HG02870 (cell line): ENCODE measurements at regions not wholly inside any gene's neighbourhood (a gene's known extent, or its start where the extent isn't known, plus 50 kb on each side); places are given as distances from the start of the nearest gene placed in this dataset.
"Not testable (repeated sequence)": the region's sequence is repeated elsewhere in the genome, so short reads cannot be mapped to it uniquely, and the experiment has no call there.

Source experiments
- ATAC-seq: cut with Tn5 transposase; IDR thresholded peaks from one replicate; pipeline ENCODE4 v1.9.1; 2021; ENCODE audit warnings: mild to moderate bottlenecking, moderate library complexity; ENCODE audit not compliant: unreplicated experiment

- ATAC-seq, result no peak
Measured at GRCh38 chr14:71165121-71166031, 258.1 kb downstream of the PCNX1 start.

- no peak for ATAC-seq
Measured at GRCh38 chr14:71166180-71166837, 259.1 kb downstream of the PCNX1 start.

- not testable (repeated sequence) for ATAC-seq
Measured at GRCh38 chr14:71167325-71167950, 260.2 kb downstream of the PCNX1 start.

- ATAC-seq, result not testable (repeated sequence)
Measured at GRCh38 chr14:71168161-71168560, 260.9 kb downstream of the PCNX1 start.

GRCh38 chr14:71168564-71169427 lies 261.5 kb downstream of the PCNX1 start:
- no peak for ATAC-seq

- ATAC-seq, result no peak
Measured at GRCh38 chr14:71169861-71170260, 262.6 kb downstream of the PCNX1 start.

- ATAC-seq, result no peak
Measured at GRCh38 chr14:71175491-71175890, 268.2 kb downstream of the PCNX1 start.

- no peak for ATAC-seq
Measured at GRCh38 chr14:71179066-71179465, 271.8 kb downstream of the PCNX1 start.

- ATAC-seq, result no peak
Measured at GRCh38 chr14:71180397-71180796, 273.1 kb downstream of the PCNX1 start.

GRCh38 chr14:71181215-71182003 lies 274.1 kb downstream of the PCNX1 start:
- ATAC-seq, result no peak

- no peak for ATAC-seq
Measured at GRCh38 chr14:71183876-71184689, 276.8 kb downstream of the PCNX1 start.

- ATAC-seq, result no peak
Measured at GRCh38 chr14:71185637-71186036, 278.4 kb downstream of the PCNX1 start.

GRCh38 chr14:71187633-71188356 lies 280.5 kb downstream of the PCNX1 start:
- ATAC-seq, result no peak

- no peak for ATAC-seq
Measured at GRCh38 chr14:71190770-71191374, 283.6 kb downstream of the PCNX1 start.

GRCh38 chr14:71193663-71194062 lies 286.4 kb downstream of the PCNX1 start:
- no peak for ATAC-seq

GRCh38 chr14:71194251-71194650 lies 287.0 kb downstream of the PCNX1 start:
- ATAC-seq, result no peak

GRCh38 chr14:71196921-71197320 lies 289.7 kb downstream of the PCNX1 start:
- no peak for ATAC-seq

- no peak for ATAC-seq
Measured at GRCh38 chr14:71198687-71199086, 291.4 kb downstream of the PCNX1 start.
